DND-41 (cell line): ENCODE measurements at regions not wholly inside any gene's neighbourhood (a gene's known extent, or its start where the extent isn't known, plus 50 kb on each side); places are given as distances from the start of the nearest gene placed in this dataset.

ENCODE experiments used
- CTCF ChIP-seq: IDR thresholded peaks from 2 replicates; pipeline ENCODE4 v1.5.1; 2012; ENCODE audit warnings: borderline replicate concordance, low read length, moderate library complexity, mild to moderate bottlenecking; ENCODE audit not compliant: poor library complexity, severe bottlenecking; ENCODE audit errors: extremely low read depth
- EZH2 ChIP-seq: IDR thresholded peaks from 3 replicates; pipeline ENCODE4 v1.6.1; 2012; ENCODE audit warnings: borderline replicate concordance, low read depth, mild to moderate bottlenecking, moderate library complexity, low read length, inconsistent platforms; ENCODE audit not compliant: severe bottlenecking

- TF ChIP-seq CTCF (no peak), EZH2 (no peak)
Measured at GRCh38 chr10:63698787-63699150, 177.6 kb downstream of the REEP3 start.
